ENCODE measurements at regions not wholly inside any gene's neighbourhood (a gene's known extent, or its start where the extent isn't known, plus 50 kb on each side); places are given as distances from the start of the nearest gene placed in this dataset.

- no peak for DNase-seq
- ATAC-seq, result no peak
- TF ChIP-seq POLR2A (IDR thresholded peaks at IDR 0.05) (no peak), CTCF (IDR thresholded peaks at IDR 0.05) (no peak)
- intact Hi-C loops (cut with DNase I), result no loop called here
- 54 to 63% methylated on average over 9 of the region's 9 CpGs for WGBS, 2 donors
- Histone ChIP-seq H3K36me3 (replicated peaks in 1 of 2; ENCODE audit: insufficient read depth in 1 of 2, low read depth in 2 of 2) (no peaks in the 10 kb centered on the region), H3K27me3 (no peaks in the 10 kb centered on the region), H3K4me3 (no peak overlapping the region), H3K4me1 (no peaks in the 10 kb centered on the region), H3K27ac (no peak overlapping the region), H3K9me3 (no peaks in the 10 kb centered on the region)
These were observed 125.3 kb downstream of the TSHZ3 start for GRCh38 chr19:31223740-31224534.

GRCh38 chr19:31220540-31220939 lies 128.7 kb downstream of the TSHZ3 start:
- H3K27me3 ChIP-seq, result no peaks in the 10 kb centered on the region
- H3K4me1 ChIP-seq, result no peaks in the 10 kb centered on the region
- H3K36me3 ChIP-seq (replicated peaks in 1 of 2; ENCODE audit: insufficient read depth in 1 of 2, low read depth in 2 of 2), result no peaks in the 10 kb centered on the region
- no peak overlapping the region for H3K27ac ChIP-seq
- DNase-seq (peak in 1 of 4 donors; percentile 3), ATAC-seq (no peak)
- intact Hi-C loops (cut with DNase I), result no loop called here
- 63 to 64% methylated on average over 2 of the region's 2 CpGs for WGBS, 2 donors
- TF ChIP-seq CTCF (IDR thresholded peaks at IDR 0.05), result no peak
- H3K9me3 ChIP-seq, result no peaks in the 10 kb centered on the region
- no peak overlapping the region for H3K4me3 ChIP-seq

DNA sequence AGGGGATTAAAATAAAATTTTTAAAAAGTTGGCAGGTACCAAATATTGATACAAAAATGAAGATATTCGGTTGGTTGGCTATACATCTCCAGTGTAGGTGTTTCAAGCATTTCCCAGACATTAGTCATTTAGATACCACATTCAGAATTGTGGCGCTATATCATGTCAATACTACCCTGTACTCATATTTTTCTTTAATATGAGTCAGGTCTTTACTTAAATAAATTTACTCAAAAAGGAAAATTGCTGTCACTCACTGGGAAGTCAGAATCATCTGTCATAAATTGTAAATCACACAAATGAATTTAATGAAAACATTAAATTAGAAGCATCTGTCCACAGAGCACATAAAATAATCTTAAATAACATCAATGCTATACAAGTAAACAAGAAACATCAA lies 134.2 kb downstream of the TSHZ3 start:
- Histone ChIP-seq H3K4me1 (no peaks in the 10 kb centered on the region), H3K27ac (no peak overlapping the region), H3K9me3 (no peaks in the 10 kb centered on the region), H3K4me3 (no peak overlapping the region), H3K27me3 (no peaks in the 10 kb centered on the region), H3K36me3 (replicated peaks in 1 of 2; ENCODE audit: insufficient read depth in 1 of 2, low read depth in 2 of 2) (no peaks in the 10 kb centered on the region)
- no peak for TF ChIP-seq CTCF (IDR thresholded peaks at IDR 0.05)
- no peak for TF ChIP-seq POLR2A (IDR thresholded peaks at IDR 0.05)
- ATAC-seq, result no peak
- WGBS, 2 donors, result 74 to 85% methylated on average over 2 of the region's 2 CpGs
- intact Hi-C loops (cut with DNase I), result no loop called here
- DNase-seq, result no peak

GRCh38 chr19:31214086-31214485 lies 135.2 kb downstream of the TSHZ3 start:
- no peaks in the 10 kb centered on the region for H3K36me3 ChIP-seq (replicated peaks in 1 of 2; ENCODE audit: insufficient read depth in 1 of 2, low read depth in 2 of 2)
- 72 to 87% methylated on average over 9 of the region's 9 CpGs for WGBS, 2 donors
- no peak for ATAC-seq

More at GRCh38 chr19:31214086-31214485, 135.2 kb downstream of the TSHZ3 start:
- H3K4me3 ChIP-seq, result no peak overlapping the region
- H3K4me1 ChIP-seq, result no peaks in the 10 kb centered on the region
- TF ChIP-seq POLR2A (IDR thresholded peaks at IDR 0.05) (no peak), CTCF (IDR thresholded peaks at IDR 0.05) (no peak)
- intact Hi-C loops (cut with DNase I), result no loop called here
- DNase-seq, result peak in 3 of 4 donors; percentile 28 to 66 (median 40)
- no peaks in the 10 kb centered on the region for H3K9me3 ChIP-seq
- no peaks in the 10 kb centered on the region for H3K27me3 ChIP-seq
- H3K27ac ChIP-seq, result no peak overlapping the region

Measured in body of pancreas (tissue), 4 donors.